Pulmonary artery endothelial cell (primary cell): ENCODE measurements at regions not wholly inside any gene's neighbourhood (a gene's known extent, or its start where the extent isn't known, plus 50 kb on each side); places are given as distances from the start of the nearest gene placed in this dataset.
A peak's percentile ranks its signal among the peaks of the same experiment; 100 is the strongest.

Source experiments
- DNase-seq: peaks from one replicate; pipeline ENCODE4 v3.0.0-alpha.2; 2011; ENCODE audit warnings: low read depth, low spot score

- no peak for DNase-seq
Measured at GRCh38 chr7:84684836-84685480, 490.4 kb upstream of the SEMA3A start.

- no peak for DNase-seq
Measured at GRCh38 chr7:84682543-84682942, 488.0 kb upstream of the SEMA3A start.

GRCh38 chr7:84678841-84679240 is 484.3 kb upstream of the SEMA3A start:
- no peak for DNase-seq

- DNase-seq, result no peak
Measured at GRCh38 chr7:84677117-84677732, 482.6 kb upstream of the SEMA3A start.

GRCh38 chr7:84675633-84676034 is 481.0 kb upstream of the SEMA3A start:
- DNase-seq, result no peak

- no peak for DNase-seq
Measured at GRCh38 chr7:84674236-84674913, 479.8 kb upstream of the SEMA3A start.

- DNase-seq, result peak; percentile 81
Measured at GRCh38 chr7:84669177-84669732, 474.7 kb upstream of the SEMA3A start.

- no peak for DNase-seq
Measured at GRCh38 chr7:84668116-84668515, 473.5 kb upstream of the SEMA3A start.

- DNase-seq, result no peak
Measured at GRCh38 chr7:84666651-84667050, 472.1 kb upstream of the SEMA3A start.

- no peak for DNase-seq
Measured at GRCh38 chr7:84665339-84665738, 470.8 kb upstream of the SEMA3A start.

GRCh38 chr7:84664626-84665025 is 470.0 kb upstream of the SEMA3A start:
- no peak for DNase-seq

GRCh38 chr7:84663224-84663623 is 468.6 kb upstream of the SEMA3A start:
- no peak for DNase-seq

GRCh38 chr7:84658286-84658685 is 463.7 kb upstream of the SEMA3A start:
- no peak for DNase-seq

- no peak for DNase-seq
Measured at GRCh38 chr7:84654273-84654672, 459.7 kb upstream of the SEMA3A start.

GRCh38 chr7:84651876-84652275 is 457.3 kb upstream of the SEMA3A start:
- DNase-seq, result no peak

- no peak for DNase-seq
Measured at GRCh38 chr7:84647797-84648757, 453.5 kb upstream of the SEMA3A start.

GRCh38 chr7:84642611-84643010 is 448.0 kb upstream of the SEMA3A start:
- DNase-seq, result no peak

- no peak for DNase-seq
Measured at GRCh38 chr7:84640637-84641036, 446.0 kb upstream of the SEMA3A start.

GRCh38 chr7:84638339-84638697 is 443.7 kb upstream of the SEMA3A start:
- DNase-seq, result no peak

- peak; percentile 97 for DNase-seq
Measured at GRCh38 chr7:84637568-84638338, 443.2 kb upstream of the SEMA3A start.

GRCh38 chr7:84631913-84632312 is 437.3 kb upstream of the SEMA3A start:
- DNase-seq, result no peak
